H9 (cell line): ENCODE measurements at regions not wholly inside any gene's neighbourhood (a gene's known extent, or its start where the extent isn't known, plus 50 kb on each side); places are given as distances from the start of the nearest gene placed in this dataset.

Experiments used
- DNase-seq: peaks from one replicate; pipeline ENCODE4 v3.0.0-alpha.2; 2017
- H2AFZ ChIP-seq: one replicate; pipeline ENCODE4 v1.6.1; 2013; ENCODE audit warnings: mild to moderate bottlenecking, low read length, control low read depth, moderate library complexity
- H2AK5ac ChIP-seq: 2 replicates; pipeline ENCODE4 v1.6.1; 2013; ENCODE audit warnings: low read length, control low read depth, mixed read lengths; ENCODE audit not compliant: insufficient read length
- H2BK120ac ChIP-seq: one replicate; pipeline ENCODE4 v1.6.1; 2013; ENCODE audit warnings: low read depth, mild to moderate bottlenecking, low read length, control low read depth, inconsistent platforms; ENCODE audit not compliant: poor library complexity, severe bottlenecking
- H2BK12ac ChIP-seq: 2 replicates; pipeline ENCODE4 v1.6.1; 2013; ENCODE audit warnings: low read length, control low read depth, mixed read lengths, low read depth; ENCODE audit not compliant: insufficient read length
- H2BK15ac ChIP-seq: 2 replicates; pipeline ENCODE4 v1.6.1; 2013; ENCODE audit warnings: low read depth, low read length, control low read depth
- H2BK20ac ChIP-seq: one replicate; pipeline ENCODE4 v1.6.1; 2013; ENCODE audit warnings: low read depth, mild to moderate bottlenecking, low read length, control low read depth, inconsistent platforms; ENCODE audit not compliant: poor library complexity, severe bottlenecking
- H2BK5ac ChIP-seq: 2 replicates; pipeline ENCODE4 v1.6.1; 2013; ENCODE audit warnings: low read length, control low read depth, mixed read lengths; ENCODE audit not compliant: insufficient read length
- H3K14ac ChIP-seq: 2 replicates; pipeline ENCODE4 v1.6.1; 2013; ENCODE audit warnings: low read length, control low read depth; ENCODE audit not compliant: insufficient read depth
- H3K18ac ChIP-seq: 2 replicates; pipeline ENCODE4 v1.6.1; 2013; ENCODE audit warnings: low read depth, mild to moderate bottlenecking, mixed read lengths, low read length, control low read depth; ENCODE audit not compliant: insufficient read length
- H3K23ac ChIP-seq: 2 replicates; pipeline ENCODE4 v1.6.1; 2013; ENCODE audit warnings: low read length, control low read depth, mixed read lengths, low read depth; ENCODE audit not compliant: insufficient read length
- H3K23me2 ChIP-seq: 2 replicates; pipeline ENCODE4 v1.6.1; 2013; ENCODE audit warnings: low read depth, mild to moderate bottlenecking, mixed read lengths, low read length, control low read depth; ENCODE audit not compliant: insufficient read length, poor library complexity, severe bottlenecking
- H3K27ac ChIP-seq: 2 replicates; pipeline ENCODE4 v1.5.1; 2013; ENCODE audit warnings: low read length, control low read depth, mixed read lengths, low read depth; ENCODE audit not compliant: insufficient read length
- H3K27me3 ChIP-seq: 2 replicates; pipeline ENCODE4 v1.6.1; 2013; ENCODE audit warnings: low read length, control low read depth, inconsistent platforms; ENCODE audit not compliant: insufficient read depth
- H3K4ac ChIP-seq: 2 replicates; pipeline ENCODE4 v1.6.1; 2013; ENCODE audit warnings: low read depth, mild to moderate bottlenecking, control low read depth, inconsistent platforms, low read length, moderate library complexity
- H3K4me1 ChIP-seq: 2 replicates; pipeline ENCODE4 v1.6.1; 2013; ENCODE audit warnings: low read length, control low read depth, inconsistent platforms; ENCODE audit not compliant: insufficient read depth
- H3K4me2 ChIP-seq: 2 replicates; pipeline ENCODE4 v1.6.1; 2013; ENCODE audit warnings: low read length, control low read depth, mixed read lengths; ENCODE audit not compliant: insufficient read length, insufficient read depth
- H3K56ac ChIP-seq: 2 replicates; pipeline ENCODE4 v1.6.1; 2013; ENCODE audit warnings: low read depth, mild to moderate bottlenecking, mixed read lengths, low read length, control low read depth; ENCODE audit not compliant: insufficient read length
- H3K79me1 ChIP-seq: 2 replicates; pipeline ENCODE4 v1.6.1; 2013; ENCODE audit warnings: low read depth, mild to moderate bottlenecking, moderate library complexity, low read length, control low read depth, inconsistent platforms; ENCODE audit not compliant: insufficient read depth, poor library complexity, severe bottlenecking
- H3K79me2 ChIP-seq: 2 replicates; pipeline ENCODE4 v1.6.1; 2013; ENCODE audit warnings: low read length, control low read depth, inconsistent platforms; ENCODE audit not compliant: insufficient read depth
- H3K9ac ChIP-seq: 2 replicates; pipeline ENCODE4 v1.6.1; 2013; ENCODE audit warnings: low read length, control low read depth, mixed read lengths; ENCODE audit not compliant: insufficient read length; ENCODE audit errors: extremely low read depth
- H3K9me3 ChIP-seq: one replicate; pipeline ENCODE4 v1.6.1; 2013; ENCODE audit warnings: low read depth, low read length, inconsistent platforms; ENCODE audit not compliant: control insufficient read depth
- H3T11ph ChIP-seq: one replicate; pipeline ENCODE4 v1.6.1; 2013; ENCODE audit warnings: mild to moderate bottlenecking, low read length, control low read depth, inconsistent platforms
- H4K20me1 ChIP-seq: one replicate; pipeline ENCODE4 v1.6.1; 2013; ENCODE audit not compliant: control insufficient read depth, insufficient read length, insufficient read depth
- H4K5ac ChIP-seq: 2 replicates; pipeline ENCODE4 v1.6.1; 2013; ENCODE audit warnings: low read depth, mild to moderate bottlenecking, mixed read lengths, low read length, control low read depth; ENCODE audit not compliant: insufficient read length
- H4K8ac ChIP-seq: replicated peaks from 2 replicates; pipeline ENCODE4 v1.6.1; 2013; ENCODE audit warnings: low read length, control low read depth, mixed read lengths, low read depth; ENCODE audit not compliant: insufficient read length
- H4K91ac ChIP-seq: 2 replicates; pipeline ENCODE4 v1.6.1; 2013; ENCODE audit warnings: low read depth, mild to moderate bottlenecking, moderate library complexity, mixed read lengths, low read length, control low read depth; ENCODE audit not compliant: insufficient read length
- H3K27ac Mint-ChIP-seq, 3 experiments: 2 replicates in 2 of 3; 3 replicates in 1 of 3; pipeline ENCODE4 v1.8.0; 2020 to 2021; ENCODE audit warnings: mixed read lengths in 3 of 3, mild to moderate bottlenecking in 1 of 3, moderate library complexity in 1 of 3
- H3K27me3 Mint-ChIP-seq: 2 replicates; pipeline ENCODE4 v1.8.0; 2021; ENCODE audit warnings: low read depth, mild to moderate bottlenecking, moderate library complexity, mixed read lengths
- H3K36me3 Mint-ChIP-seq, 3 experiments: 2 replicates in 2 of 3; 3 replicates in 1 of 3; pipeline ENCODE4 v1.8.0; 2020 to 2021; ENCODE audit warnings: low read depth in 3 of 3, mixed read lengths in 3 of 3; ENCODE audit not compliant: insufficient read depth in 1 of 3
- H3K4me1 Mint-ChIP-seq, 2 experiments: 2 replicates each; pipeline ENCODE4 v1.8.0; 2020; ENCODE audit warnings: mixed read lengths in 2 of 2
- H3K4me3 Mint-ChIP-seq, 2 experiments: 2 replicates in 1 of 2; 3 replicates in 1 of 2; pipeline ENCODE4 v1.8.0; 2020 to 2021; ENCODE audit warnings: mild to moderate bottlenecking in 2 of 2, mixed read lengths in 2 of 2, moderate library complexity in 1 of 2
- H3K9me3 Mint-ChIP-seq, 2 experiments: 2 replicates in 1 of 2; 3 replicates in 1 of 2; pipeline ENCODE4 v1.8.0; 2020; ENCODE audit warnings: mild to moderate bottlenecking in 2 of 2, mixed read lengths in 2 of 2, moderate library complexity in 1 of 2
- WGBS: extraction: QIAGEN DNeasy Blood & Tissue Kit; methylation state at CpG from one replicate; pipeline ENCODE4 v1.1.7; 2013; ENCODE audit warnings: missing lambda C conversion rate, low lambda C conversion rate, mixed read lengths; ENCODE audit not compliant: insufficient read length; ENCODE audit errors: extremely low coverage; 5-methylcytosine and 5-hydroxymethylcytosine counted together
- TF ChIP-seq, protein P1 (sequence below): fragments of 200-600 bp; sonication (generic); conservative IDR thresholded peaks from 3 replicates; pipeline ENCODE4 v1.8.0; 2021; ENCODE audit warnings: antibody characterized with exemption, mild to moderate bottlenecking

GRCh38 chr16:8262299-8262698, 328.0 kb downstream of the TMEM114 start:
- Histone ChIP-seq H3K79me1 (no peaks in the 10 kb centered on the region), H3K4me1 (no peaks in the 10 kb centered on the region; the same call in 1 of the 2 replicates), H3K4ac (no peak overlapping the region), H4K8ac (no peak overlapping the region), H2BK12ac (no peak overlapping the region), H3K23ac (no peak overlapping the region), H3K79me2 (no peaks in the 10 kb centered on the region), H2BK15ac (no peak overlapping the region), H2BK5ac (no peak overlapping the region), H3K27ac (no peak overlapping the region), H3K14ac (no peak overlapping the region), H4K20me1 (no peaks in the 10 kb centered on the region), H3K27me3 (no peaks in the 10 kb centered on the region), H4K91ac (no peak overlapping the region), H3K9me3 (no peaks in the 10 kb centered on the region), H2BK20ac (no peak overlapping the region), H4K5ac (no peak overlapping the region), H2BK120ac (no peak overlapping the region), H3K4me2 (no peak overlapping the region), H3K56ac (no peak overlapping the region), H3K23me2 (no peaks in the 10 kb centered on the region), H3K18ac (no peak overlapping the region), H2AFZ (no peak overlapping the region), H3K9ac (no peak overlapping the region), H2AK5ac (no peak overlapping the region), H3T11ph (no peak overlapping the region)
- TF ChIP-seq, protein P1, sequence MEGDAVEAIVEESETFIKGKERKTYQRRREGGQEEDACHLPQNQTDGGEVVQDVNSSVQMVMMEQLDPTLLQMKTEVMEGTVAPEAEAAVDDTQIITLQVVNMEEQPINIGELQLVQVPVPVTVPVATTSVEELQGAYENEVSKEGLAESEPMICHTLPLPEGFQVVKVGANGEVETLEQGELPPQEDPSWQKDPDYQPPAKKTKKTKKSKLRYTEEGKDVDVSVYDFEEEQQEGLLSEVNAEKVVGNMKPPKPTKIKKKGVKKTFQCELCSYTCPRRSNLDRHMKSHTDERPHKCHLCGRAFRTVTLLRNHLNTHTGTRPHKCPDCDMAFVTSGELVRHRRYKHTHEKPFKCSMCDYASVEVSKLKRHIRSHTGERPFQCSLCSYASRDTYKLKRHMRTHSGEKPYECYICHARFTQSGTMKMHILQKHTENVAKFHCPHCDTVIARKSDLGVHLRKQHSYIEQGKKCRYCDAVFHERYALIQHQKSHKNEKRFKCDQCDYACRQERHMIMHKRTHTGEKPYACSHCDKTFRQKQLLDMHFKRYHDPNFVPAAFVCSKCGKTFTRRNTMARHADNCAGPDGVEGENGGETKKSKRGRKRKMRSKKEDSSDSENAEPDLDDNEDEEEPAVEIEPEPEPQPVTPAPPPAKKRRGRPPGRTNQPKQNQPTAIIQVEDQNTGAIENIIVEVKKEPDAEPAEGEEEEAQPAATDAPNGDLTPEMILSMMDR = no peak
- Mint-ChIP-seq H3K27me3 (peaks cover 6% of the 10 kb centered on the region), H3K4me1 (peaks cover 25 to 28% of the 10 kb centered on the region in 2 experiments), H3K36me3 (no peaks in the 10 kb centered on the region), H3K9me3 (no peaks in the 10 kb centered on the region), H3K4me3 (no peak overlapping the region), H3K27ac (no peak overlapping the region)
- no CpG with 5 or more reads among the region's 4 CpGs for WGBS
- DNase-seq = no peak
